ENCODE measurements at regions not wholly inside any gene's neighbourhood (a gene's known extent, or its start where the extent isn't known, plus 50 kb on each side); places are given as distances from the start of the nearest gene placed in this dataset.

DNA sequence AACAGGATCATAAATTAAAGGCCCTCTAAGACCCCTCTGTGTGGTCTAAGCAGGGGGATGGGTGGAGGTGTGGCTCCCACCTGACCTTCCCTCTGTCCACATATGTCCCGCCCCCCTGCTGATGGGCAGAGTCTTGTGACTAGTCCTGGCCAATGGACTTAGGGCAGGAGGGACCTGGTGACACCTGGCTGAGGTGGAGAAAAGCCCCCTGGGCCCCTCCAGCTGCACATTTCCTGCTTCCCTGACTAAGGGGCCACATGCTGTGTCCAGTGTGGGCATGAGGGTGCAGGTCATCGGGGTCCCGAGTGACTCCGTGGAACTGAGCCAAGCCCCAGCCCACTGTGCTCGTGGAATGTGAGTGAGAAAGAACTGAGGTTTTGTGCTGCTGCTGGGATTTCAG lies 254.7 kb downstream of the ADGRD1 start (continued):
- TF ChIP-seq, protein P1, sequence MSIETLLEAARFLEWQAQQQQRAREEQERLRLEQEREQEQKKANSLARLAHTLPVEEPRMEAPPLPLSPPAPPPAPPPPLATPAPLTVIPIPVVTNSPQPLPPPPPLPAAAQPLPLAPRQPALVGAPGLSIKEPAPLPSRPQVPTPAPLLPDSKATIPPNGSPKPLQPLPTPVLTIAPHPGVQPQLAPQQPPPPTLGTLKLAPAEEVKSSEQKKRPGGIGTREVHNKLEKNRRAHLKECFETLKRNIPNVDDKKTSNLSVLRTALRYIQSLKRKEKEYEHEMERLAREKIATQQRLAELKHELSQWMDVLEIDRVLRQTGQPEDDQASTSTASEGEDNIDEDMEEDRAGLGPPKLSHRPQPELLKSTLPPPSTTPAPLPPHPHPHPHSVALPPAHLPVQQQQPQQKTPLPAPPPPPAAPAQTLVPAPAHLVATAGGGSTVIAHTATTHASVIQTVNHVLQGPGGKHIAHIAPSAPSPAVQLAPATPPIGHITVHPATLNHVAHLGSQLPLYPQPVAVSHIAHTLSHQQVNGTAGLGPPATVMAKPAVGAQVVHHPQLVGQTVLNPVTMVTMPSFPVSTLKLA (conservative IDR thresholded peaks at IDR 0.05), result no peak
- TF ChIP-seq ZNF583 (CRISPR knock-in tag; IDR thresholded peaks at IDR 0.05) (no peak), MYNN (IDR thresholded peaks at IDR 0.05) (no peak), MYNN (CRISPR knock-in tag; IDR thresholded peaks at IDR 0.05) (no peak)
- TF ChIP-seq, protein P2, sequence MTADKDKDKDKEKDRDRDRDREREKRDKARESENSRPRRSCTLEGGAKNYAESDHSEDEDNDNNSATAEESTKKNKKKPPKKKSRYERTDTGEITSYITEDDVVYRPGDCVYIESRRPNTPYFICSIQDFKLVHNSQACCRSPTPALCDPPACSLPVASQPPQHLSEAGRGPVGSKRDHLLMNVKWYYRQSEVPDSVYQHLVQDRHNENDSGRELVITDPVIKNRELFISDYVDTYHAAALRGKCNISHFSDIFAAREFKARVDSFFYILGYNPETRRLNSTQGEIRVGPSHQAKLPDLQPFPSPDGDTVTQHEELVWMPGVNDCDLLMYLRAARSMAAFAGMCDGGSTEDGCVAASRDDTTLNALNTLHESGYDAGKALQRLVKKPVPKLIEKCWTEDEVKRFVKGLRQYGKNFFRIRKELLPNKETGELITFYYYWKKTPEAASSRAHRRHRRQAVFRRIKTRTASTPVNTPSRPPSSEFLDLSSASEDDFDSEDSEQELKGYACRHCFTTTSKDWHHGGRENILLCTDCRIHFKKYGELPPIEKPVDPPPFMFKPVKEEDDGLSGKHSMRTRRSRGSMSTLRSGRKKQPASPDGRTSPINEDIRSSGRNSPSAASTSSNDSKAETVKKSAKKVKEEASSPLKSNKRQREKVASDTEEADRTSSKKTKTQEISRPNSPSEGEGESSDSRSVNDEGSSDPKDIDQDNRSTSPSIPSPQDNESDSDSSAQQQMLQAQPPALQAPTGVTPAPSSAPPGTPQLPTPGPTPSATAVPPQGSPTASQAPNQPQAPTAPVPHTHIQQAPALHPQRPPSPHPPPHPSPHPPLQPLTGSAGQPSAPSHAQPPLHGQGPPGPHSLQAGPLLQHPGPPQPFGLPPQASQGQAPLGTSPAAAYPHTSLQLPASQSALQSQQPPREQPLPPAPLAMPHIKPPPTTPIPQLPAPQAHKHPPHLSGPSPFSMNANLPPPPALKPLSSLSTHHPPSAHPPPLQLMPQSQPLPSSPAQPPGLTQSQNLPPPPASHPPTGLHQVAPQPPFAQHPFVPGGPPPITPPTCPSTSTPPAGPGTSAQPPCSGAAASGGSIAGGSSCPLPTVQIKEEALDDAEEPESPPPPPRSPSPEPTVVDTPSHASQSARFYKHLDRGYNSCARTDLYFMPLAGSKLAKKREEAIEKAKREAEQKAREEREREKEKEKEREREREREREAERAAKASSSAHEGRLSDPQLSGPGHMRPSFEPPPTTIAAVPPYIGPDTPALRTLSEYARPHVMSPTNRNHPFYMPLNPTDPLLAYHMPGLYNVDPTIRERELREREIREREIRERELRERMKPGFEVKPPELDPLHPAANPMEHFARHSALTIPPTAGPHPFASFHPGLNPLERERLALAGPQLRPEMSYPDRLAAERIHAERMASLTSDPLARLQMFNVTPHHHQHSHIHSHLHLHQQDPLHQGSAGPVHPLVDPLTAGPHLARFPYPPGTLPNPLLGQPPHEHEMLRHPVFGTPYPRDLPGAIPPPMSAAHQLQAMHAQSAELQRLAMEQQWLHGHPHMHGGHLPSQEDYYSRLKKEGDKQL (CRISPR knock-in tag; IDR thresholded peaks at IDR 0.05; ENCODE audit: borderline replicate concordance), result no peak
